Tibial nerve (tissue), 4 donors: ENCODE measurements at regions not wholly inside any gene's neighbourhood (a gene's known extent, or its start where the extent isn't known, plus 50 kb on each side); places are given as distances from the start of the nearest gene placed in this dataset.
A peak's percentile ranks its signal among the peaks of the same experiment; 100 is the strongest.

ENCODE experiments used
- DNase-seq, 2 donors: peaks; one replicate each; pipeline ENCODE4 v3.0.0-alpha.2; 2019; ENCODE audit warnings: low spot score in 2 of 2
- H3K27ac ChIP-seq, 4 donors: fragments of 200-600 bp; sonication (generic) in 3 of 4; one replicate each; pipeline ENCODE4 v1.5.1; 2017 to 2019; ENCODE audit warnings: mild to moderate bottlenecking in 1 of 4
- H3K27me3 ChIP-seq, 2 donors: fragments of 200-600 bp; sonication (generic) in 1 of 2; one replicate each; pipeline versions ENCODE4 v1.5.1 to v1.6.0; 2017 to 2019
- H3K36me3 ChIP-seq, 3 donors: fragments of 200-600 bp; sonication (generic); one replicate each; pipeline ENCODE4 v1.5.1; 2018 to 2019
- H3K4me1 ChIP-seq, 4 donors: fragments of 200-600 bp; sonication (generic) in 3 of 4; one replicate each; pipeline ENCODE4 v1.5.1; 2017 to 2019
- H3K4me3 ChIP-seq, 4 donors: fragments of 200-600 bp; sonication (generic) in 3 of 4; one replicate each; pipeline ENCODE4 v1.5.1; 2017 to 2019; ENCODE audit warnings: mild to moderate bottlenecking in 1 of 4, moderate library complexity in 1 of 4
- H3K9me3 ChIP-seq, 4 donors: fragments of 200-600 bp; sonication (generic) in 3 of 4; one replicate each; pipeline ENCODE4 v1.5.1; 2017 to 2019
- CTCF ChIP-seq, 5 experiments: fragments of 200-600 bp in 3 of 5; fragments of 450-650 bp in 2 of 5; sonication (generic) in 3 of 5; IDR thresholded peaks; one replicate each; pipeline ENCODE4 v1.5.1; 2016 to 2019; ENCODE audit warnings: antibody characterized with exemption in 5 of 5, mild to moderate bottlenecking in 3 of 5, moderate library complexity in 2 of 5
- EP300 ChIP-seq, 2 donors: sonication (generic); formaldehyde crosslinking; IDR thresholded peaks; one replicate each; pipeline ENCODE4 v1.6.1; 2017; ENCODE audit warnings: antibody characterized with exemption in 2 of 2, mild to moderate bottlenecking in 1 of 2
- POLR2A ChIP-seq, 2 donors: fragments of 450-650 bp; IDR thresholded peaks; one replicate each; pipeline ENCODE4 v1.6.1; 2017; ENCODE audit warnings: antibody characterized with exemption in 2 of 2, mild to moderate bottlenecking in 2 of 2, moderate library complexity in 2 of 2
- WGBS, 2 donors: methylation state at CpG; one replicate each; pipeline ENCODE4 v1.1.5; 2018; 5-methylcytosine and 5-hydroxymethylcytosine counted together

- 94 to 96% methylated on average over 21 of the region's 21 CpGs for WGBS, 2 donors
- DNase-seq, result no peak
- Histone ChIP-seq H3K4me1 (peaks cover 0 to 7% (median 2%) of the 10 kb centered on the region in 4 donors), H3K4me3 (no peak overlapping the region), H3K9me3 (no peaks in the 10 kb centered on the region), H3K27ac (no peak overlapping the region), H3K36me3 (no peaks in the 10 kb centered on the region), H3K27me3 (no peaks in the 10 kb centered on the region)
- no peak for TF ChIP-seq POLR2A (IDR thresholded peaks at IDR 0.05)
- TF ChIP-seq CTCF (IDR thresholded peaks at IDR 0.05), result no peak
- TF ChIP-seq EP300 (IDR thresholded peaks at IDR 0.05), result no peak
Observed at GRCh38 chr4:174586651-174587050, 64.4 kb upstream of the HPGD start.

GRCh38 chr4:174583056-174583455, 60.8 kb upstream of the HPGD start:
- WGBS, 2 donors, result 69 to 79% methylated on average over 3 of the region's 3 CpGs
- Histone ChIP-seq H3K9me3 (no peaks in the 10 kb centered on the region), H3K27me3 (no peaks in the 10 kb centered on the region), H3K27ac (no peak overlapping the region), H3K36me3 (no peaks in the 10 kb centered on the region), H3K4me1 (peaks cover 0 to 16% (median 0%) of the 10 kb centered on the region in 4 donors), H3K4me3 (no peak overlapping the region)
- TF ChIP-seq CTCF (IDR thresholded peaks at IDR 0.05) (no peak), POLR2A (IDR thresholded peaks at IDR 0.05) (no peak), EP300 (IDR thresholded peaks at IDR 0.05) (no peak)
- DNase-seq, result no peak

- WGBS, 2 donors, result 73 to 82% methylated on average over 5 of the region's 5 CpGs
- no peaks in the 10 kb centered on the region for H3K36me3 ChIP-seq
Observed at GRCh38 chr4:174582463-174582862, 60.2 kb upstream of the HPGD start.

GRCh38 chr4:174581901-174582300, 59.6 kb upstream of the HPGD start:
- H3K36me3 ChIP-seq, result no peaks in the 10 kb centered on the region
- H3K9me3 ChIP-seq, result no peaks in the 10 kb centered on the region
- no peak for TF ChIP-seq CTCF (IDR thresholded peaks at IDR 0.05)
- TF ChIP-seq EP300 (IDR thresholded peaks at IDR 0.05), result no peak
- TF ChIP-seq POLR2A (IDR thresholded peaks at IDR 0.05), result no peak
- WGBS, 2 donors, result 49 to 59% methylated on average over 1 of the region's 1 CpG
- H3K4me3 ChIP-seq, result no peak overlapping the region
- H3K4me1 ChIP-seq, result peaks cover 0 to 16% (median 0%) of the 10 kb centered on the region in 4 donors
- no peak overlapping the region for H3K27ac ChIP-seq
- DNase-seq, result no peak
- H3K27me3 ChIP-seq, result no peaks in the 10 kb centered on the region

More at GRCh38 chr4:174582463-174582862, 60.2 kb upstream of the HPGD start:
- H3K4me3 ChIP-seq, result no peak overlapping the region
- no peaks in the 10 kb centered on the region for H3K9me3 ChIP-seq
- no peak for TF ChIP-seq CTCF (IDR thresholded peaks at IDR 0.05)
- TF ChIP-seq POLR2A (IDR thresholded peaks at IDR 0.05), result no peak
- no peak for TF ChIP-seq EP300 (IDR thresholded peaks at IDR 0.05)
- no peaks in the 10 kb centered on the region for H3K27me3 ChIP-seq
- H3K27ac ChIP-seq, result no peak overlapping the region
- no peak for DNase-seq
- H3K4me1 ChIP-seq, result peaks cover 0 to 16% (median 0%) of the 10 kb centered on the region in 4 donors

- peak overlapping the region in 1 of 4 donors; percentile 40 for H3K27ac ChIP-seq
- DNase-seq, result peak in 1 of 2 donors; percentile 17
- 54 to 55% methylated on average over 2 of the region's 2 CpGs for WGBS, 2 donors
- H3K36me3 ChIP-seq, result no peaks in the 10 kb centered on the region
- no peaks in the 10 kb centered on the region for H3K27me3 ChIP-seq
- no peaks in the 10 kb centered on the region for H3K9me3 ChIP-seq
- H3K4me1 ChIP-seq, result peaks cover 0 to 16% (median 0%) of the 10 kb centered on the region in 4 donors
- no peak overlapping the region for H3K4me3 ChIP-seq
- no peak for TF ChIP-seq EP300 (IDR thresholded peaks at IDR 0.05)
- no peak for TF ChIP-seq CTCF (IDR thresholded peaks at IDR 0.05)
- no peak for TF ChIP-seq POLR2A (IDR thresholded peaks at IDR 0.05)
Observed at GRCh38 chr4:174580597-174580996, 58.3 kb upstream of the HPGD start.
